Esophagus muscularis mucosa (tissue), 4 donors: ENCODE measurements at regions not wholly inside any gene's neighbourhood (a gene's known extent, or its start where the extent isn't known, plus 50 kb on each side); places are given as distances from the start of the nearest gene placed in this dataset.

ENCODE experiments used
- DNase-seq: peaks from one replicate; pipeline ENCODE4 v3.0.0-alpha.2; 2017; ENCODE audit errors: extremely low spot score
- H3K27ac ChIP-seq, 4 donors: fragments of 200-600 bp; sonication (generic); replicated peaks in 1 of 4; 1 replicate in 3 of 4; 2 replicates in 1 of 4; pipeline ENCODE4 v1.5.1; 2016 to 2019; ENCODE audit warnings: mild to moderate bottlenecking in 1 of 4
- H3K27me3 ChIP-seq, 4 donors: fragments of 200-600 bp; sonication (generic); one replicate each; pipeline versions ENCODE4 v1.5.1 to v1.6.0; 2016 to 2019
- H3K36me3 ChIP-seq, 4 donors: fragments of 200-600 bp; sonication (generic); one replicate each; pipeline ENCODE4 v1.5.1; 2016 to 2019
- H3K4me1 ChIP-seq, 4 donors: fragments of 200-600 bp; sonication (generic); one replicate each; pipeline ENCODE4 v1.5.1; 2016 to 2019
- H3K4me3 ChIP-seq, 4 donors: fragments of 200-600 bp; sonication (generic); 1 replicate in 2 of 4; 2 replicates in 2 of 4; pipeline ENCODE4 v1.5.1; 2016 to 2019; ENCODE audit warnings: mild to moderate bottlenecking in 4 of 4, moderate library complexity in 1 of 4
- H3K9me3 ChIP-seq, 4 donors: fragments of 200-600 bp; sonication (generic); 1 replicate in 3 of 4; 2 replicates in 1 of 4; pipeline ENCODE4 v1.5.1; 2016 to 2019
- CTCF ChIP-seq, 3 experiments: fragments of 200-600 bp in 2 of 3; fragments of 450-650 bp in 1 of 3; sonication (generic) in 2 of 3; IDR thresholded peaks; one replicate each; pipeline ENCODE4 v1.5.1; 2017 to 2019; ENCODE audit warnings: antibody characterized with exemption in 3 of 3, mild to moderate bottlenecking in 2 of 3, moderate library complexity in 1 of 3
- EP300 ChIP-seq: sonication (generic); formaldehyde crosslinking; IDR thresholded peaks from one replicate; pipeline ENCODE4 v1.6.1; 2017; ENCODE audit warnings: antibody characterized with exemption
- POLR2A ChIP-seq: fragments of 450-650 bp; IDR thresholded peaks from one replicate; pipeline ENCODE4 v1.6.1; 2017; ENCODE audit warnings: antibody characterized with exemption, moderate library complexity, mild to moderate bottlenecking, low read depth
- POLR2AphosphoS5 ChIP-seq, 2 donors: sonication (generic); formaldehyde crosslinking; IDR thresholded peaks; one replicate each; pipeline ENCODE4 v1.6.1; 2017; ENCODE audit warnings: antibody characterized with exemption in 2 of 2
- WGBS: methylation state at CpG from one replicate; pipeline ENCODE4 v1.1.5; 2018; 5-methylcytosine and 5-hydroxymethylcytosine counted together
- intact Hi-C: fragments of 100-400 bp; cut with DNase I; formaldehyde crosslinking; loops from one replicate; pipeline ENCODE4 v1.15.1; 2023

- TF ChIP-seq CTCF (IDR thresholded peaks at IDR 0.05) = no peak
- no peak for TF ChIP-seq POLR2A
- no peak for TF ChIP-seq EP300
- no peak for TF ChIP-seq POLR2AphosphoS5 (IDR thresholded peaks at IDR 0.05)
- Histone ChIP-seq H3K9me3 (no peaks in the 10 kb centered on the region), H3K36me3 (no peaks in the 10 kb centered on the region), H3K27me3 (no peaks in the 10 kb centered on the region), H3K4me1 (peaks cover 0 to 10% (median 8%) of the 10 kb centered on the region in 4 donors), H3K27ac (no peak overlapping the region), H3K4me3 (no peak overlapping the region)
- intact Hi-C loops = no loop called here
- DNase-seq = no peak
- 61% methylated on average over 10 of the region's 10 CpGs for WGBS
Measured at GRCh38 chr10:10295537-10295936, 722.1 kb upstream of the CELF2 start.

- Histone ChIP-seq H3K27ac (no peak overlapping the region), H3K4me1 (no peaks in the 10 kb centered on the region), H3K27me3 (no peaks in the 10 kb centered on the region), H3K4me3 (no peak overlapping the region), H3K9me3 (no peaks in the 10 kb centered on the region), H3K36me3 (no peaks in the 10 kb centered on the region)
- TF ChIP-seq POLR2A (no peak), CTCF (IDR thresholded peaks at IDR 0.05) (no peak), EP300 (no peak), POLR2AphosphoS5 (IDR thresholded peaks at IDR 0.05) (no peak)
- 91% methylated on average over 3 of the region's 3 CpGs for WGBS
- intact Hi-C loops = no loop called here
- DNase-seq = no peak
Measured at GRCh38 chr10:10302689-10303088, 715.0 kb upstream of the CELF2 start.

GRCh38 chr10:10307036-10307435 is 710.6 kb upstream of the CELF2 start:
- Histone ChIP-seq H3K4me1 (no peaks in the 10 kb centered on the region), H3K27me3 (no peaks in the 10 kb centered on the region), H3K4me3 (no peak overlapping the region), H3K36me3 (no peaks in the 10 kb centered on the region), H3K27ac (no peak overlapping the region), H3K9me3 (no peaks in the 10 kb centered on the region)
- no peak for DNase-seq
- no peak for TF ChIP-seq EP300
- intact Hi-C loops = no loop called here
- 94% methylated on average over 5 of the region's 5 CpGs for WGBS

- 84% methylated on average over 3 of the region's 3 CpGs for WGBS
- no peak for TF ChIP-seq CTCF (IDR thresholded peaks at IDR 0.05)
- no peak for TF ChIP-seq POLR2A
- TF ChIP-seq EP300 = no peak
- TF ChIP-seq POLR2AphosphoS5 (IDR thresholded peaks at IDR 0.05) = no peak
- DNase-seq = no peak
- Histone ChIP-seq H3K9me3 (no peaks in the 10 kb centered on the region), H3K27me3 (no peaks in the 10 kb centered on the region), H3K27ac (no peak overlapping the region), H3K36me3 (no peaks in the 10 kb centered on the region), H3K4me1 (no peaks in the 10 kb centered on the region), H3K4me3 (no peak overlapping the region)
- intact Hi-C loops = no loop called here
Measured at GRCh38 chr10:10307551-10307950, 710.1 kb upstream of the CELF2 start.

- DNase-seq = no peak
- TF ChIP-seq EP300 = no peak
- no peak for TF ChIP-seq POLR2A
- no peak for TF ChIP-seq CTCF (IDR thresholded peaks at IDR 0.05)
- TF ChIP-seq POLR2AphosphoS5 (IDR thresholded peaks at IDR 0.05) = no peak
- no peaks in the 10 kb centered on the region for H3K36me3 ChIP-seq
- H3K4me3 ChIP-seq = no peak overlapping the region
- H3K4me1 ChIP-seq = no peaks in the 10 kb centered on the region
- H3K27ac ChIP-seq = no peak overlapping the region
- WGBS = 90% methylated on average over 1 of the region's 1 CpG
- H3K27me3 ChIP-seq = no peaks in the 10 kb centered on the region
- intact Hi-C loops = no loop called here
- H3K9me3 ChIP-seq = no peaks in the 10 kb centered on the region
Measured at GRCh38 chr10:10310498-10310897, 707.2 kb upstream of the CELF2 start.
